Naive thymus-derived CD4-positive, alpha-beta T cell (primary cell): ENCODE measurements at regions not wholly inside any gene's neighbourhood (a gene's known extent, or its start where the extent isn't known, plus 50 kb on each side); places are given as distances from the start of the nearest gene placed in this dataset.

Source experiments
- ATAC-seq: fragments of 150-1000 bp; cut with Tn5 transposase; 2 replicates; pipeline ENCODE4 v1.10.0; 2021; ENCODE audit warnings: mild to moderate bottlenecking, moderate library complexity
- CTCF ChIA-PET: fragments of 350-600 bp; sonication (Branson Sonifier 250); formaldehyde crosslinking; loops from one replicate; lab custom pipeline; 2021; ENCODE audit warnings: antibody characterized with exemption; lab: Charles Lee
- POLR2A ChIA-PET: fragments of 350-600 bp; sonication (Branson Sonifier 250); formaldehyde crosslinking; loops from one replicate; lab custom pipeline; 2021; ENCODE audit warnings: antibody characterized with exemption, inconsistent platforms; lab: Charles Lee
- DNase-seq, 9 donors: peaks; one replicate each; pipeline versions ENCODE4 v3.0.0 to v3.0.0-alpha.2; 2020 to 2022; ENCODE audit warnings: mixed read lengths in 1 of 9
- H3K27ac ChIP-seq: one replicate; pipeline ENCODE4 v1.7.0; 2013; ENCODE audit warnings: mild to moderate bottlenecking, low read depth, low read length, moderate library complexity
- H3K27me3 ChIP-seq, 2 donors: one replicate each; pipeline ENCODE4 v1.7.0; 2013; ENCODE audit warnings: low read length in 2 of 2, mild to moderate bottlenecking in 2 of 2, moderate library complexity in 2 of 2; ENCODE audit not compliant: control insufficient read depth in 2 of 2, insufficient read depth in 2 of 2
- H3K36me3 ChIP-seq, 3 experiments: 1 replicate in 2 of 3; 2 replicates in 1 of 3; pipeline ENCODE4 v1.7.0; 2013; ENCODE audit warnings: low read length in 3 of 3, mild to moderate bottlenecking in 3 of 3, moderate library complexity in 1 of 3; ENCODE audit not compliant: insufficient read depth in 3 of 3, control insufficient read depth in 2 of 3
- H3K4me1 ChIP-seq, 2 donors: one replicate each; pipeline ENCODE4 v1.7.0; 2013; ENCODE audit warnings: low read length in 2 of 2, mild to moderate bottlenecking in 2 of 2, moderate library complexity in 1 of 2; ENCODE audit not compliant: control insufficient read depth in 2 of 2, insufficient read depth in 2 of 2
- H3K4me3 ChIP-seq: 2 replicates; pipeline ENCODE4 v1.7.0; 2013; ENCODE audit warnings: mild to moderate bottlenecking, low read length
- H3K9me3 ChIP-seq, 3 experiments: 1 replicate in 2 of 3; 2 replicates in 1 of 3; pipeline ENCODE4 v1.7.0; 2013; ENCODE audit warnings: low read length in 3 of 3; ENCODE audit not compliant: control insufficient read depth in 2 of 3
- H3K27ac Mint-ChIP-seq, 9 donors: one replicate each; pipeline ENCODE4 v1.8.0; 2020 to 2022; ENCODE audit warnings: mixed read lengths in 9 of 9, mild to moderate bottlenecking in 8 of 9, moderate library complexity in 5 of 9, inconsistent platforms in 2 of 9
- H3K27me3 Mint-ChIP-seq, 5 donors: one replicate each; pipeline ENCODE4 v1.8.0; 2021 to 2022; ENCODE audit warnings: mixed read lengths in 5 of 5, mild to moderate bottlenecking in 1 of 5
- H3K36me3 Mint-ChIP-seq, 5 donors: one replicate each; pipeline ENCODE4 v1.8.0; 2020 to 2022; ENCODE audit warnings: mixed read lengths in 5 of 5, mild to moderate bottlenecking in 3 of 5, inconsistent platforms in 1 of 5
- H3K4me1 Mint-ChIP-seq, 7 donors: one replicate each; pipeline ENCODE4 v1.8.0; 2020 to 2022; ENCODE audit warnings: mixed read lengths in 7 of 7, mild to moderate bottlenecking in 3 of 7, inconsistent platforms in 1 of 7
- H3K4me3 Mint-ChIP-seq, 10 donors: one replicate each; pipeline ENCODE4 v1.8.0; 2020 to 2022; ENCODE audit warnings: mild to moderate bottlenecking in 10 of 10, mixed read lengths in 10 of 10, moderate library complexity in 6 of 10, inconsistent platforms in 2 of 10
- H3K9me3 Mint-ChIP-seq, 11 donors: one replicate each; pipeline ENCODE4 v1.8.0; 2020 to 2022; ENCODE audit warnings: mixed read lengths in 11 of 11, mild to moderate bottlenecking in 4 of 11, inconsistent platforms in 1 of 11, moderate library complexity in 1 of 11
- intact Hi-C, 2 donors: fragments of 100-400 bp; cut with micrococcal nuclease; formaldehyde crosslinking; loops; one replicate each; pipeline ENCODE4 v1.15.1; 2023

GRCh38 chr13:67369895-67370660 is 139.9 kb upstream of the PCDH9 start:
- H3K4me3 ChIP-seq, result no peak overlapping the region
- ChIA-PET POLR2A (no interaction called here), CTCF (no interaction called here)
- no peak overlapping the region for H3K27ac ChIP-seq
- Mint-ChIP-seq H3K9me3 (peaks cover 0 to 7% (median 0%) of the 10 kb centered on the region in 11 donors), H3K4me3 (no peak overlapping the region), H3K36me3 (no peaks in the 10 kb centered on the region), H3K27me3 (no peaks in the 10 kb centered on the region), H3K4me1 (no peaks in the 10 kb centered on the region), H3K27ac (no peak overlapping the region)
- no peaks in the 10 kb centered on the region for H3K9me3 ChIP-seq
- DNase-seq, result no peak
- H3K36me3 ChIP-seq, result no peaks in the 10 kb centered on the region
- no peaks in the 10 kb centered on the region for H3K27me3 ChIP-seq
- intact Hi-C loops, result no loop called here
- H3K4me1 ChIP-seq, result no peaks in the 10 kb centered on the region
- no peak for ATAC-seq

GRCh38 chr13:67367399-67367798 is 137.3 kb upstream of the PCDH9 start:
- no peaks in the 10 kb centered on the region for H3K27me3 Mint-ChIP-seq

GRCh38 chr13:67366533-67366932 is 136.4 kb upstream of the PCDH9 start:
- Mint-ChIP-seq H3K4me3 (no peak overlapping the region), H3K9me3 (peaks cover 0 to 11% (median 0%) of the 10 kb centered on the region in 11 donors), H3K36me3 (no peaks in the 10 kb centered on the region), H3K27me3 (no peaks in the 10 kb centered on the region), H3K27ac (no peak overlapping the region), H3K4me1 (no peaks in the 10 kb centered on the region)
- Histone ChIP-seq H3K27me3 (no peaks in the 10 kb centered on the region), H3K36me3 (no peaks in the 10 kb centered on the region), H3K4me1 (no peaks in the 10 kb centered on the region), H3K9me3 (no peaks in the 10 kb centered on the region), H3K27ac (no peak overlapping the region), H3K4me3 (no peak overlapping the region)
- CTCF ChIA-PET, result no interaction called here
- intact Hi-C loops, result no loop called here
- DNase-seq (no peak), ATAC-seq (no peak)
- POLR2A ChIA-PET, result no interaction called here

More at GRCh38 chr13:67367399-67367798, 137.3 kb upstream of the PCDH9 start:
- no peaks in the 10 kb centered on the region for H3K36me3 Mint-ChIP-seq
- intact Hi-C loops, result no loop called here
- peaks cover 0 to 11% (median 0%) of the 10 kb centered on the region in 11 donors for H3K9me3 Mint-ChIP-seq
- POLR2A ChIA-PET, result no interaction called here
- ATAC-seq (no peak), DNase-seq (no peak)
- Histone ChIP-seq H3K9me3 (no peaks in the 10 kb centered on the region), H3K36me3 (no peaks in the 10 kb centered on the region), H3K4me1 (no peaks in the 10 kb centered on the region), H3K27ac (no peak overlapping the region), H3K27me3 (no peaks in the 10 kb centered on the region), H3K4me3 (no peak overlapping the region)
- H3K4me1 Mint-ChIP-seq, result no peaks in the 10 kb centered on the region
- H3K27ac Mint-ChIP-seq, result no peak overlapping the region
- H3K4me3 Mint-ChIP-seq, result no peak overlapping the region
- CTCF ChIA-PET, result no interaction called here

GRCh38 chr13:67355812-67356476 is 125.8 kb upstream of the PCDH9 start:
- no peak overlapping the region for H3K4me3 Mint-ChIP-seq
- H3K27me3 Mint-ChIP-seq, result no peaks in the 10 kb centered on the region
- H3K4me3 ChIP-seq, result no peak overlapping the region
- H3K27me3 ChIP-seq, result no peaks in the 10 kb centered on the region
- no peaks in the 10 kb centered on the region for H3K9me3 ChIP-seq
- no peaks in the 10 kb centered on the region for H3K4me1 Mint-ChIP-seq
- H3K36me3 ChIP-seq, result no peaks in the 10 kb centered on the region
- H3K27ac Mint-ChIP-seq, result no peak overlapping the region
- no peaks in the 10 kb centered on the region for H3K36me3 Mint-ChIP-seq
- no peak for DNase-seq
- ChIA-PET POLR2A (no interaction called here), CTCF (no interaction called here)
- peaks cover 0 to 10% (median 0%) of the 10 kb centered on the region in 11 donors for H3K9me3 Mint-ChIP-seq
- H3K27ac ChIP-seq, result no peak overlapping the region
- ATAC-seq, result no peak
- intact Hi-C loops, result no loop called here
- no peaks in the 10 kb centered on the region for H3K4me1 ChIP-seq

GRCh38 chr13:67353941-67354340 is 123.8 kb upstream of the PCDH9 start:
- intact Hi-C loops, result no loop called here
- CTCF ChIA-PET, result no interaction called here
- no peak overlapping the region for H3K4me3 Mint-ChIP-seq

GRCh38 chr13:67353031-67353430 is 122.9 kb upstream of the PCDH9 start:
- Mint-ChIP-seq H3K4me1 (no peaks in the 10 kb centered on the region), H3K36me3 (no peaks in the 10 kb centered on the region), H3K27me3 (no peaks in the 10 kb centered on the region), H3K4me3 (no peak overlapping the region), H3K9me3 (peaks cover 0 to 13% (median 3%) of the 10 kb centered on the region in 11 donors), H3K27ac (no peak overlapping the region)
- H3K4me3 ChIP-seq, result no peak overlapping the region
- H3K36me3 ChIP-seq, result no peaks in the 10 kb centered on the region
- POLR2A ChIA-PET, result no interaction called here
- CTCF ChIA-PET, result no interaction called here
- H3K9me3 ChIP-seq, result no peaks in the 10 kb centered on the region
- H3K4me1 ChIP-seq, result no peaks in the 10 kb centered on the region
- DNase-seq (no peak), ATAC-seq (no peak)
- no peaks in the 10 kb centered on the region for H3K27me3 ChIP-seq
- intact Hi-C loops, result no loop called here
- no peak overlapping the region for H3K27ac ChIP-seq

More at GRCh38 chr13:67353941-67354340, 123.8 kb upstream of the PCDH9 start:
- Mint-ChIP-seq H3K36me3 (no peaks in the 10 kb centered on the region), H3K27me3 (no peaks in the 10 kb centered on the region), H3K27ac (no peak overlapping the region), H3K4me1 (no peaks in the 10 kb centered on the region), H3K9me3 (peaks cover 0 to 13% (median 3%) of the 10 kb centered on the region in 11 donors)
- ATAC-seq, result no peak
- Histone ChIP-seq H3K36me3 (no peaks in the 10 kb centered on the region), H3K27me3 (no peaks in the 10 kb centered on the region), H3K4me1 (no peaks in the 10 kb centered on the region), H3K4me3 (no peak overlapping the region), H3K27ac (no peak overlapping the region), H3K9me3 (no peaks in the 10 kb centered on the region)
- no peak for DNase-seq
- POLR2A ChIA-PET, result no interaction called here

- no peak overlapping the region for H3K27ac Mint-ChIP-seq
- CTCF ChIA-PET, result no interaction called here
Measured at GRCh38 chr13:67351909-67352308, 121.8 kb upstream of the PCDH9 start.

More at GRCh38 chr13:67351909-67352308, 121.8 kb upstream of the PCDH9 start:
- Histone ChIP-seq H3K4me3 (no peak overlapping the region), H3K4me1 (no peaks in the 10 kb centered on the region), H3K9me3 (no peaks in the 10 kb centered on the region), H3K27ac (no peak overlapping the region), H3K27me3 (no peaks in the 10 kb centered on the region), H3K36me3 (no peaks in the 10 kb centered on the region)
- intact Hi-C loops, result no loop called here
- POLR2A ChIA-PET, result no interaction called here
- Mint-ChIP-seq H3K27me3 (no peaks in the 10 kb centered on the region), H3K4me3 (no peak overlapping the region), H3K9me3 (peaks cover 0 to 12% (median 4%) of the 10 kb centered on the region in 11 donors), H3K36me3 (no peaks in the 10 kb centered on the region), H3K4me1 (no peaks in the 10 kb centered on the region)
- no peak for DNase-seq
- no peak for ATAC-seq
